Lower leg skin (tissue), 4 donors: ENCODE measurements at regions not wholly inside any gene's neighbourhood (a gene's known extent, or its start where the extent isn't known, plus 50 kb on each side); places are given as distances from the start of the nearest gene placed in this dataset.

Experiments
- DNase-seq, 2 donors: peaks; one replicate each; pipeline ENCODE4 v3.0.0-alpha.2; 2019; ENCODE audit warnings: low spot score in 2 of 2
- H3K4me3 ChIP-seq: fragments of 200-600 bp; sonication (generic); 2 replicates; pipeline ENCODE4 v1.5.1; 2017; ENCODE audit warnings: mild to moderate bottlenecking, low read depth; ENCODE audit not compliant: poor library complexity, severe bottlenecking
- POLR2A ChIP-seq, 2 donors: fragments of 450-650 bp; IDR thresholded peaks; one replicate each; pipeline ENCODE4 v1.6.1; 2016 to 2017; ENCODE audit warnings: antibody characterized with exemption in 2 of 2, mild to moderate bottlenecking in 1 of 2, moderate library complexity in 1 of 2
- WGBS, 2 donors: methylation state at CpG; one replicate each; pipeline ENCODE4 v1.1.5; 2018; 5-methylcytosine and 5-hydroxymethylcytosine counted together
- intact Hi-C: fragments of 100-400 bp; cut with DNase I; formaldehyde crosslinking; loops from one replicate; pipeline ENCODE4 v1.15.0; 2023; ENCODE audit warnings: low total_unique reads
- TF ChIP-seq, protein P1 (sequence below), 3 donors: fragments of 450-650 bp; IDR thresholded peaks; one replicate each; pipeline ENCODE4 v1.5.1; 2016; ENCODE audit warnings: antibody characterized with exemption in 3 of 3, mild to moderate bottlenecking in 3 of 3, moderate library complexity in 2 of 3

DNA sequence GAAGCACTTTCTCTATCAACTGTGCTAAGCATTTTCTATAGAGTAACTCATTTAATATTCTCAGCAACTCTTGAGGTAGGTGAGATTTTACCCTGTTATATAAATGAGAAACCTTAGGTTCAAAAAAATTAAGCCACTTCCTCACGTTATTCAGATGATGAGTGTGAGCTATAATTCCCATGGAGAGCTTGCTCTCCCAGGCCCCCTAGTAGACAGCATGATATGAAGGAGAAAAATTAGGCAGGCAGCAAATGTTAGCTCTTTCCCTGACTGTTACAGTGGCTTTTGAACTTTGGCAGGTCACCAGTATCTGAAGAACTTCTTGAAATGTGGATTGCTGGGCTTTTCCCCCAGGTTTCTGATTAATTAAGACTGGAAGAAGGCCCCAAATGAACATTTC lies 753.1 kb downstream of the NCAM2 start:
- 37 to 66% methylated on average over 1 of the region's 1 CpG for WGBS, 2 donors
- intact Hi-C loops, result no loop called here
- TF ChIP-seq, protein P1, sequence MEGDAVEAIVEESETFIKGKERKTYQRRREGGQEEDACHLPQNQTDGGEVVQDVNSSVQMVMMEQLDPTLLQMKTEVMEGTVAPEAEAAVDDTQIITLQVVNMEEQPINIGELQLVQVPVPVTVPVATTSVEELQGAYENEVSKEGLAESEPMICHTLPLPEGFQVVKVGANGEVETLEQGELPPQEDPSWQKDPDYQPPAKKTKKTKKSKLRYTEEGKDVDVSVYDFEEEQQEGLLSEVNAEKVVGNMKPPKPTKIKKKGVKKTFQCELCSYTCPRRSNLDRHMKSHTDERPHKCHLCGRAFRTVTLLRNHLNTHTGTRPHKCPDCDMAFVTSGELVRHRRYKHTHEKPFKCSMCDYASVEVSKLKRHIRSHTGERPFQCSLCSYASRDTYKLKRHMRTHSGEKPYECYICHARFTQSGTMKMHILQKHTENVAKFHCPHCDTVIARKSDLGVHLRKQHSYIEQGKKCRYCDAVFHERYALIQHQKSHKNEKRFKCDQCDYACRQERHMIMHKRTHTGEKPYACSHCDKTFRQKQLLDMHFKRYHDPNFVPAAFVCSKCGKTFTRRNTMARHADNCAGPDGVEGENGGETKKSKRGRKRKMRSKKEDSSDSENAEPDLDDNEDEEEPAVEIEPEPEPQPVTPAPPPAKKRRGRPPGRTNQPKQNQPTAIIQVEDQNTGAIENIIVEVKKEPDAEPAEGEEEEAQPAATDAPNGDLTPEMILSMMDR (IDR thresholded peaks at IDR 0.05), result no peak
- no peak for TF ChIP-seq POLR2A (IDR thresholded peaks at IDR 0.05)
- no peak overlapping the region for H3K4me3 ChIP-seq
- DNase-seq, result no peak

DNA sequence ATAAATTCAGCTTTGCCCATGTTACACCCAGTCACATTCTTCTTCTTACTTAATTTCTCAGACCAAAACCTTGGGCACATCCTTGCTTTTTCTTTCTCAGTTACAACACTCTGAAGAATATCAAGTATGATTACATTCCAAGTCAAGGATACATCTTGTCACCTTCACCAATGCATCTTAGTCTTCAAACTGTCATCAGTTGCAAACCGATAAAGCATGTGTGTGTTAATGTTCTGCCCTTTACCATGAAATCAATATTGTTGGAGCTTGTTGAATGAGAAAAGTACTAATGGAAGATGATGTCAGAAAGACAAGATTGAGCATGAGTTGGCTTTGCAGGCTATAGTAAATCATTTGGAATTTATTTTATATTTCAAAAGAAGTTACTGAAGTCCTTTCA lies 764.6 kb downstream of the NCAM2 start:
- no peak for DNase-seq
- H3K4me3 ChIP-seq, result no peak overlapping the region
- WGBS, 2 donors, result 14 to 49% methylated on average over 1 of the region's 1 CpG
- intact Hi-C loops, result no loop called here
- TF ChIP-seq, protein P1 (IDR thresholded peaks at IDR 0.05), result no peak
- TF ChIP-seq POLR2A (IDR thresholded peaks at IDR 0.05), result no peak

DNA sequence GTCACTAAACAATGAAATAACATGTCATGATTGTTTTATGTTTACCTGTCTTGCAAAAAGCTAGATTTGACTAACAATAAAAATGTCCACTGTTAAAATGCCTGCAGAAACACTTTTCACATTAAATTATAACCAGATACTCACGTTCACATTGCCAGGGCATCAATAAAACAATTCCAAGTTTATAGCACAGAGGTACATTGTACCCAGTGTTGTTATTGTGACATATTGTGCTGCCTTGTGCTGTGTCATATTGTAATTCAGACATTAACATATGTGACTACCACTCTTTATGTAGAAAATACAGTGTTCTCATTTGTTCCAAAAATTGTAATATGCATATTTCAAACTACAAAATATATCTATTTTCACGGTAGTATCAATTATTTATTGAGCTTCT lies 766.1 kb downstream of the NCAM2 start:
- TF ChIP-seq, protein P1 (IDR thresholded peaks at IDR 0.05), result no peak
- no peak for TF ChIP-seq POLR2A (IDR thresholded peaks at IDR 0.05)
- DNase-seq, result no peak
- intact Hi-C loops, result no loop called here
- H3K4me3 ChIP-seq, result no peak overlapping the region
- WGBS, 2 donors, result 71 to 79% methylated on average over 2 of the region's 2 CpGs

DNA sequence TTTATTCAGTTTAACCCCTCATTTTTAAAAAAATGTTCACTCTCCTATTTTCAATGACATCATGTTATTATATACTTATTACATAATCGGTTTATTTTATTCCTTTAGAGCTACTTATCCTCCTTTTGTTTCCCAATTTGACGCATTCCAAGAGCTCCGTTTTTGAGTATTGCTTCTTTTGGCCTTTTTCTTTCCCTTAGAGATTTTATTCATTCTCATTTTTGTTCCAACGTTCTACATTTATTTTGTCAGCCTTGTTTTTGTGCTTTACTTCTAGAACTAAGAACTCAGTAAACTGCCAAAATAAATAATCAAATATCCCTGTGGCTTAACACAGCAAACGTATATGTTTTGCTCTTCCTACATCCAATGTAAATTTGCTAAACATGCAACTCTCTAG lies 769.1 kb downstream of the NCAM2 start:
- 65 to 73% methylated on average over 5 of the region's 5 CpGs for WGBS, 2 donors
- no peak for DNase-seq

DNA sequence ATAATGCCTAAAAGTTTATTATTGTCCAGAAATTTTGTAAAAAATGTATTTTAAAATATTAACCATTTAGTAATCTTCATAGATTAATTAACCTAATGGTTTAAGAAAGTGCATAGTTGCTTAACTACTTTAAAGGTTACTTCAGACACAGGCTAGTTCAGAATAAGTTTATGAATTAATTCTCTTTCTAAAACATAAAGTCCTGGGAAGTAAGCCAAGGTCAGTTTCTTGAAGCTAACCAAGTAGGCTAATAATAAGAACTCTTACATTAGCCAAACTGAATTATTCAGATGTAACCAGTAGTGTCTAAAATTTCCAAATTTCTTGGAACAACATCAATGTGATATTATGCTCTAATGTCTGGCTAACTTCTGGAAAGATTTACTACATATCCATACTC lies 790.4 kb downstream of the NCAM2 start:
- no peak for DNase-seq
- intact Hi-C loops, result no loop called here
- H3K4me3 ChIP-seq, result no peak overlapping the region
- TF ChIP-seq POLR2A (IDR thresholded peaks at IDR 0.05), result no peak
- TF ChIP-seq, protein P1 (IDR thresholded peaks at IDR 0.05), result no peak

More for the DNA sequence above, 769.1 kb downstream of the NCAM2 start:
- TF ChIP-seq POLR2A (IDR thresholded peaks at IDR 0.05), result no peak
- TF ChIP-seq, protein P1 (IDR thresholded peaks at IDR 0.05), result no peak
- no peak overlapping the region for H3K4me3 ChIP-seq
- intact Hi-C loops, result no loop called here

DNA sequence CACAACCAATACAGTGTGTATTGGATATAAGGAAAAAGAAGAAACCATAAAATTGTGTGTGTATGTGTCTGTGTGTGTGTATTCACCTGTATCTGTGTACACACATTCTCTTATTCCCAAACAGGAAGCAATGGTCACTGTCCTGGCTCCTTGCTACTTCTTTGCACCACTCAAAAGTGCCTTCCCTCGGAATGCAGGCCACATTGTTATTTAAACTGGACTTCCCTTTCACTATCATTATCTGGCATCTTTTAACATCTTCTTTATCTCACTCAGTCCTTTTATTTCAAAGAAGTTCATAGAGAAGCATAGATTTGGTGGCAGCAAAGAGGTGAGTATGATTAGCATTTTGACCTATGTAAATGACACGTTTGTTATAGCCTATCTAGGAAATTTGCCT lies 803.7 kb downstream of the NCAM2 start:
- TF ChIP-seq POLR2A (IDR thresholded peaks at IDR 0.05), result no peak
- TF ChIP-seq, protein P1 (IDR thresholded peaks at IDR 0.05), result no peak
- intact Hi-C loops, result no loop called here
- WGBS, 2 donors, result 63 to 66% methylated on average over 2 of the region's 2 CpGs
- no peak for DNase-seq
- no peak overlapping the region for H3K4me3 ChIP-seq
